A549 (cell line): ENCODE measurements at regions not wholly inside any gene's neighbourhood (a gene's known extent, or its start where the extent isn't known, plus 50 kb on each side); places are given as distances from the start of the nearest gene placed in this dataset.

Experiments
- ATAC-seq, 2 experiments: fragments of 200-7000 bp in 1 of 2; fragments of >200 bp in 1 of 2; cut with Nextera tagmentation in 1 of 2; cut with Tn5 transposase in 1 of 2; 3 replicates each; pipeline versions ENCODE4 v1.8.0 to v1.9.1; 2018 to 2020; ENCODE audit warnings: mild to moderate bottlenecking in 1 of 2, moderate library complexity in 1 of 2
- CTCF ChIA-PET: fragments of 300-600 bp; sonication (Branson Sonifier 250); formaldehyde crosslinking; extraction: SDS; loops from one replicate; lab custom pipeline; 2021; ENCODE audit warnings: antibody characterized with exemption, inconsistent platforms; lab: Yijun Ruan, JAX
- POLR2A ChIA-PET: fragments of 350-600 bp; formaldehyde crosslinking; extraction: SDS; loops from one replicate; lab custom pipeline; 2021; ENCODE audit warnings: antibody characterized with exemption, inconsistent platforms; lab: Yijun Ruan, JAX
- DNase-seq, 2 experiments: peaks; one replicate each; pipeline versions ENCODE4 v3.0.0 to v3.0.0-alpha.2; 2011 to 2016; ENCODE audit warnings: low read depth in 1 of 2, low spot score in 1 of 2
- FAIRE-seq: peaks from 2 replicates; lab custom pipeline; 2011; peaks lifted over from hg19 to GRCh38; lab: Jason Lieb, UNC
- H3K27ac ChIP-seq, 2 experiments: fragments of >200 bp; sonication (Bioruptor Twin); formaldehyde crosslinking; 3 replicates each; pipeline ENCODE4 v1.5.1; 2016 to 2017
- H3K4me1 ChIP-seq: fragments of >200 bp; sonication (Bioruptor Twin); formaldehyde crosslinking; 3 replicates; pipeline ENCODE4 v1.6.1; 2016
- H3K4me2 ChIP-seq: fragments of >200 bp; sonication (Bioruptor Twin); formaldehyde crosslinking; 3 replicates; pipeline ENCODE4 v1.6.1; 2016
- H3K4me3 ChIP-seq: fragments of >200 bp; sonication (Bioruptor Twin); formaldehyde crosslinking; 3 replicates; pipeline ENCODE4 v1.5.1; 2016
- H3K9me3 ChIP-seq: fragments of >200 bp; sonication (Bioruptor Twin); formaldehyde crosslinking; 3 replicates; pipeline ENCODE4 v1.6.1; 2016
- BCL3 ChIP-seq: fragments of >200 bp; sonication (Bioruptor Twin); formaldehyde crosslinking; IDR thresholded peaks from 3 replicates; pipeline ENCODE4 v1.6.1; 2016
- CBX2 ChIP-seq: fragments of 200-600 bp; sonication (generic); IDR thresholded peaks from 2 replicates; pipeline ENCODE4 v1.6.1; 2016; ENCODE audit warnings: low read depth, mild to moderate bottlenecking, borderline replicate concordance
- CEBPB ChIP-seq, 2 experiments: fragments of >200 bp in 1 of 2; sonication (Bioruptor Twin) in 1 of 2; formaldehyde crosslinking in 1 of 2; IDR thresholded peaks; 2 replicates each; pipeline ENCODE4 v1.6.1; 2012 to 2016
- E2F6 ChIP-seq: IDR thresholded peaks from 2 replicates; pipeline ENCODE4 v1.6.1; 2012; ENCODE audit warnings: low read depth, borderline replicate concordance
- FOXS1 ChIP-seq: fragments of 250-450 bp; sonication (Bioruptor Pico); IDR thresholded peaks from 2 replicates; pipeline ENCODE4 v1.5.0; 2020; ENCODE audit warnings: mild to moderate bottlenecking, moderate library complexity
- HOXA7 ChIP-seq: fragments of 250-450 bp; sonication (Bioruptor Pico); IDR thresholded peaks from 2 replicates; pipeline ENCODE4 v1.5.0; 2020; ENCODE audit warnings: mild to moderate bottlenecking, moderate library complexity
- MAX ChIP-seq: IDR thresholded peaks from 2 replicates; pipeline ENCODE4 v1.6.1; 2012
- RAD21 ChIP-seq, 2 experiments: fragments of >200 bp in 1 of 2; sonication (Bioruptor Twin) in 1 of 2; formaldehyde crosslinking in 1 of 2; IDR thresholded peaks in 1 of 2; conservative IDR thresholded peaks in 1 of 2; 2 replicates in 1 of 2; 3 replicates in 1 of 2; pipeline ENCODE4 v1.6.1; 2012 to 2018; ENCODE audit warnings: inconsistent platforms in 1 of 2
- RARB ChIP-seq: fragments of 250-450 bp; sonication (Bioruptor Pico); IDR thresholded peaks from 2 replicates; pipeline ENCODE4 v1.8.0; 2021; ENCODE audit warnings: mild to moderate bottlenecking, moderate library complexity
- REST ChIP-seq: fragments of 200-600 bp; sonication (generic); IDR thresholded peaks from 2 replicates; pipeline ENCODE4 v1.6.1; 2016; ENCODE audit warnings: antibody characterized with exemption, mild to moderate bottlenecking, moderate library complexity
- TP53 ChIP-seq: fragments of 250-450 bp; sonication (Bioruptor Pico); IDR thresholded peaks from 2 replicates; pipeline ENCODE4 v1.5.0; 2021; ENCODE audit warnings: mild to moderate bottlenecking, moderate library complexity
- USF2 ChIP-seq: fragments of 450-650 bp; IDR thresholded peaks from 2 replicates; pipeline ENCODE4 v1.6.1; 2014; ENCODE audit warnings: antibody characterized with exemption
- WGBS: methylation state at CpG from one replicate; pipeline ENCODE4 v1.1.6; 2017; ENCODE audit errors: missing lambda C conversion rate; 5-methylcytosine and 5-hydroxymethylcytosine counted together

GRCh38 chr13:20344836-20345490 lies 112.8 kb upstream of the GJB6 start:
- no peak overlapping the region for H3K4me2 ChIP-seq
- ChIA-PET POLR2A (no interaction called here), CTCF (interaction anchor here (0.6 kb wide), 1 partner anchor 621 kb away, joined by 3 read pairs; no protein-coding TSS in a partner anchor)
- 88% methylated on average over 9 of the region's 10 CpGs for WGBS
- no peak overlapping the region for H3K4me3 ChIP-seq
- H3K9me3 ChIP-seq = no peaks in the 10 kb centered on the region
- FAIRE-seq (no peak), DNase-seq (no peak)
- H3K4me1 ChIP-seq = no peaks in the 10 kb centered on the region
- no peak overlapping the region for H3K27ac ChIP-seq
- TF ChIP-seq BCL3 (no peak), USF2 (no peak), CBX2 (no peak), CEBPB (IDR thresholded peaks at IDR 0.05) (no peak), TP53 (CRISPR knock-in tag) (no peak), FOXS1 (CRISPR knock-in tag) (no peak), RAD21 (conservative IDR thresholded peaks at IDR 0.05 in 1 of 2, IDR thresholded peaks at IDR 0.05 in 1 of 2) (no peak), MAX (no peak)
- TF ChIP-seq, all 56 proteins: peak for 0
- no peak for ATAC-seq

GRCh38 chr13:20342311-20342710 lies 110.2 kb upstream of the GJB6 start:
- WGBS = 85% methylated on average over 3 of the region's 3 CpGs

More at GRCh38 chr13:20342311-20342710, 110.2 kb upstream of the GJB6 start:
- Histone ChIP-seq H3K4me2 (no peak overlapping the region), H3K4me3 (no peak overlapping the region), H3K27ac (no peak overlapping the region), H3K4me1 (no peaks in the 10 kb centered on the region), H3K9me3 (no peaks in the 10 kb centered on the region)
- DNase-seq = no peak
- TF ChIP-seq E2F6 (no peak), RARB (CRISPR knock-in tag) (no peak), HOXA7 (CRISPR knock-in tag) (no peak), REST (no peak)
- no peak for FAIRE-seq
- ATAC-seq = no peak
- POLR2A ChIA-PET = no interaction called here
- CTCF ChIA-PET = no interaction called here
